ENCODE measurements at regions not wholly inside any gene's neighbourhood (a gene's known extent, or its start where the extent isn't known, plus 50 kb on each side); places are given as distances from the start of the nearest gene placed in this dataset.

DNA sequence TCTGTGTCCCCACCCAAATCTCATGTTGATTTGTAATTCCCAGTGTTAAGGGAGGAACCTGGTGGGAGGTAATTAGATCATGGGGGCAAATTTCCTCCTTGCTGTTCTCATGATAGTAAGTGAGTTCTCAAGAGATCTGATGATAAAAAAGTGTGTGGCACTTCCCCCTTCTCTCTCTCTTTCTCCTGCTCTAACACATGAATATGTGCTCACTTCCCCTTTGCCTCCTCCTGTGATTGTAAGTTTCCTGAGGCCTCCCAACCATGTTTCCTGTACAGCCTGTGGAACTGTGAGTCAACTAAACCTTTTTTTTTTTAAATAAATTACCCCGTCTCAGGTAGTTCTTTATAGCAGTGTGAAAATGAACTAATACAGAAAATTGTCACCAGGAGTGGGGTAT lies 380.0 kb downstream of the MEIS1 start:
- DNase-seq (no peak), ATAC-seq (no peak)
- 86 to 100% methylated on average over 1 of the region's 1 CpG for WGBS, 2 donors
- no peaks in the 10 kb centered on the region for H3K27me3 ChIP-seq
- H3K36me3 ChIP-seq (replicated peaks in 1 of 2; ENCODE audit: insufficient read depth in 1 of 2, low read depth in 2 of 2): no peaks in the 10 kb centered on the region
- no peaks in the 10 kb centered on the region for H3K9me3 ChIP-seq
- intact Hi-C loops (cut with DNase I): no loop called here
- H3K27ac ChIP-seq: no peak overlapping the region
- TF ChIP-seq, protein P1, sequence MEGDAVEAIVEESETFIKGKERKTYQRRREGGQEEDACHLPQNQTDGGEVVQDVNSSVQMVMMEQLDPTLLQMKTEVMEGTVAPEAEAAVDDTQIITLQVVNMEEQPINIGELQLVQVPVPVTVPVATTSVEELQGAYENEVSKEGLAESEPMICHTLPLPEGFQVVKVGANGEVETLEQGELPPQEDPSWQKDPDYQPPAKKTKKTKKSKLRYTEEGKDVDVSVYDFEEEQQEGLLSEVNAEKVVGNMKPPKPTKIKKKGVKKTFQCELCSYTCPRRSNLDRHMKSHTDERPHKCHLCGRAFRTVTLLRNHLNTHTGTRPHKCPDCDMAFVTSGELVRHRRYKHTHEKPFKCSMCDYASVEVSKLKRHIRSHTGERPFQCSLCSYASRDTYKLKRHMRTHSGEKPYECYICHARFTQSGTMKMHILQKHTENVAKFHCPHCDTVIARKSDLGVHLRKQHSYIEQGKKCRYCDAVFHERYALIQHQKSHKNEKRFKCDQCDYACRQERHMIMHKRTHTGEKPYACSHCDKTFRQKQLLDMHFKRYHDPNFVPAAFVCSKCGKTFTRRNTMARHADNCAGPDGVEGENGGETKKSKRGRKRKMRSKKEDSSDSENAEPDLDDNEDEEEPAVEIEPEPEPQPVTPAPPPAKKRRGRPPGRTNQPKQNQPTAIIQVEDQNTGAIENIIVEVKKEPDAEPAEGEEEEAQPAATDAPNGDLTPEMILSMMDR (IDR thresholded peaks at IDR 0.05): no peak
- no peak for TF ChIP-seq POLR2A (IDR thresholded peaks at IDR 0.05)
- H3K4me3 ChIP-seq: no peak overlapping the region
- H3K4me1 ChIP-seq: no peaks in the 10 kb centered on the region

DNA sequence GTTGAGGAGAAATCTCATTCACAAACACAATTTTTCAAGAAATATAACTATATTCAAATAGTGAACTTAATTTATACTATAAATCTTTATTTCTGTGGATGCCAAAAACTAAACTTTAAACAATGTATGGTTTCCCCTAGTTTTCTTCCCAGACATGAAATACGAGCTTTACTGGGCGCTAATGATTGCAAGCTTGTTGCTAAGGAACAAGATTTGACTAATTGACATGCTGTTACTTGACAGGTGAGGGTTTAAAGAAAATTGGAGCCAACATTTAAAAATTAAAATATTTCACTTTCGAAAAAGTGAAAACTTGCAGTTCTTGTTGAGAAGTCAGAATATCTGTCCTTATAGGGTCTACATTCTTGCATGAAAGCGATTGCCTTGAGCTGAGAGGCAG lies 381.0 kb downstream of the MEIS1 start:
- no peak for ATAC-seq
- no peak overlapping the region for H3K4me3 ChIP-seq
- DNase-seq: no peak
- H3K27me3 ChIP-seq: no peaks in the 10 kb centered on the region
- intact Hi-C loops (cut with DNase I): no loop called here
- TF ChIP-seq POLR2A (IDR thresholded peaks at IDR 0.05): no peak
- TF ChIP-seq, protein P1 (IDR thresholded peaks at IDR 0.05): no peak
- no peaks in the 10 kb centered on the region for H3K9me3 ChIP-seq
- H3K36me3 ChIP-seq (replicated peaks in 1 of 2; ENCODE audit: insufficient read depth in 1 of 2, low read depth in 2 of 2): no peaks in the 10 kb centered on the region
- H3K4me1 ChIP-seq: no peaks in the 10 kb centered on the region
- no peak overlapping the region for H3K27ac ChIP-seq
- 88 to 90% methylated on average over 4 of the region's 4 CpGs for WGBS, 2 donors

DNA sequence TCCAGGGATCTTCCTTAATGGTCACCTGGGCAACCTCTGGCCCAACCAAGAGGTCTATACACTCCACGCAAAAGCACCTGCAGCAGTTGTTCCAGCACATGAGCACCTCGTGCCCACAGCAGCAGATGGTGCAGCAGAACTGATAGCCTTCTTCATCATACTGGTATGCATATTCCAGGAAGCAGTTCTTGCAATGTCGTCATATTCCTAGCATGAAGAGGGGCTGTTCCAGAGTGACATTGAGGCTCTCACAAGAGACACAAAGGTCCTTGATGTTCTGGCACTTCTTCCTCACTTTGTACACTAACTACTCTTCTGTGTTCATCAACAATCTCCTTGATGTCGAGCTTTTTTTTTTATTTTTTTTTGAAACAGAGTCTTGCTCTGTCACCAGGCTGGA lies 386.2 kb downstream of the MEIS1 start:
- WGBS, 2 donors: 85 to 92% methylated on average over 3 to 4 of the region's 4 CpGs

DNA sequence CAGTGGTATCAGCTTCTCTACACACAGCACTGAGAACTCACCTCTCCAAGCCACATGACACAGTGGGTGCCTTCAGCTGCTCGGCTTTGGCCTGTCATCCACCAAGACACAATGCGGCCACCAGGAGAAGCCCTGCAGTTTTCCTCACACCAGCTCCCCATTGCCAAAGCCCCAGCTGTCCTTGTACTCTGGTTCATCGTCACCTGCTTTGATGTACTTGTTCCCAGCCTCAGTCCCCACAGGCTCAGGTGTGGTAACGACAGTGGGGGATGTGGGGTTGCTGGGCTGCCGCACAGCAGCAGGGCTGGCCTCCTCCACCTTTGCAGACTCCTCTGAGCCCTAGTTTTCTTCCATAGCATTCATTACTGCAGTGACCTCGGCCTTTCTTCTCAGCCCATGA lies 387.3 kb downstream of the MEIS1 start:
- TF ChIP-seq, protein P1 (IDR thresholded peaks at IDR 0.05): peak in 4 of 7 experiments; percentile 14 to 35 (median 22)
- no peak for TF ChIP-seq POLR2A (IDR thresholded peaks at IDR 0.05)
- Histone ChIP-seq H3K27me3 (no peaks in the 10 kb centered on the region), H3K9me3 (no peaks in the 10 kb centered on the region), H3K4me1 (no peaks in the 10 kb centered on the region), H3K36me3 (replicated peaks in 1 of 2; ENCODE audit: insufficient read depth in 1 of 2, low read depth in 2 of 2) (no peaks in the 10 kb centered on the region), H3K4me3 (no peak overlapping the region), H3K27ac (no peak overlapping the region)
- ATAC-seq (peak; percentile 58), DNase-seq (peak; percentile 31 to 72 (median 51))
- intact Hi-C loops (cut with DNase I): no loop called here
- WGBS, 2 donors: 51 to 57% methylated on average over 6 of the region's 6 CpGs

More for the DNA sequence above, 386.2 kb downstream of the MEIS1 start:
- intact Hi-C loops (cut with DNase I): no loop called here
- no peak overlapping the region for H3K27ac ChIP-seq
- TF ChIP-seq, protein P1 (IDR thresholded peaks at IDR 0.05): no peak
- no peak for TF ChIP-seq POLR2A (IDR thresholded peaks at IDR 0.05)
- H3K9me3 ChIP-seq: no peaks in the 10 kb centered on the region
- H3K36me3 ChIP-seq (replicated peaks in 1 of 2; ENCODE audit: insufficient read depth in 1 of 2, low read depth in 2 of 2): no peaks in the 10 kb centered on the region
- H3K4me1 ChIP-seq: no peaks in the 10 kb centered on the region
- ATAC-seq (no peak), DNase-seq (no peak)
- H3K4me3 ChIP-seq: no peak overlapping the region
- no peaks in the 10 kb centered on the region for H3K27me3 ChIP-seq

DNA sequence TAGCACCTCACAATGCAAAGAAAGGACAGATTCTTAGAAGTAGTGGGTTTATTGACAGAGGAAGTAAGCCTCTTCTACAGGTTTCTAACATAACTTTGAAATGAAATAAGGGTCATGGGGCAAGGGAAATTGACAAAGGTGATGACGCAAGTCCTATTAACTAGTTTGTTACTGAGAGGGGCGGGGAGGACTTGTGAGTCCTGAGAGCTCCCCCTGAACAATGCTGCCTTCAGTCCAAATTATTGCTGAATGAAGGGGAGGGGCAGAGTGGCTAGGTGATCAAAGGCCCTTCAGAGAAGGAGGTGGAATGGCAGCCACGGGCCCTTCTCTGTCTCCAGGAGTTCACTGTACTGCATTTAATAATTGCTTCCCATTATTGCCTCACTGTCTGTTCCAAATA lies 390.0 kb downstream of the MEIS1 start:
- DNase-seq (no peak), ATAC-seq (no peak)
- no peaks in the 10 kb centered on the region for H3K36me3 ChIP-seq (replicated peaks in 1 of 2; ENCODE audit: insufficient read depth in 1 of 2, low read depth in 2 of 2)
- H3K27ac ChIP-seq: no peak overlapping the region
- no peaks in the 10 kb centered on the region for H3K4me1 ChIP-seq
- 79 to 88% methylated on average over 3 of the region's 3 CpGs for WGBS, 2 donors
- TF ChIP-seq, protein P1 (IDR thresholded peaks at IDR 0.05): no peak
- no peak for TF ChIP-seq POLR2A (IDR thresholded peaks at IDR 0.05)
- intact Hi-C loops (cut with DNase I): no loop called here
- no peaks in the 10 kb centered on the region for H3K9me3 ChIP-seq
- no peaks in the 10 kb centered on the region for H3K27me3 ChIP-seq
- H3K4me3 ChIP-seq: no peak overlapping the region
